Esophagus mucosa (tissue), 1 donor: ENCODE measurements at regions not wholly inside any gene's neighbourhood (a gene's known extent, or its start where the extent isn't known, plus 50 kb on each side); places are given as distances from the start of the nearest gene placed in this dataset.
A peak's percentile ranks its signal among the peaks of the same experiment; 100 is the strongest.
"Not testable (repeated sequence)": the region's sequence is repeated elsewhere in the genome, so short reads cannot be mapped to it uniquely, and the experiment has no call there.

Source experiments
- ATAC-seq: fragments of 200-7000 bp; cut with Tn5 transposase; one replicate; pipeline ENCODE4 v1.9.1; 2020
- donor health status: DM: yes; HTN: yes; CAD: no.

GRCh38 chr4:184907810-184908209 is 82.0 kb upstream of the ACSL1 start:
- ATAC-seq: peak; percentile 64

- ATAC-seq: peak; percentile 82
These were observed 85.5 kb upstream of the ACSL1 start for GRCh38 chr4:184911310-184911709.

GRCh38 chr4:184913356-184914143 is 87.8 kb upstream of the ACSL1 start:
- peak; percentile 28 for ATAC-seq

GRCh38 chr4:184918799-184919198 is 93.0 kb upstream of the ACSL1 start:
- not testable (repeated sequence) for ATAC-seq

GRCh38 chr4:184921456-184921855 is 95.7 kb upstream of the ACSL1 start:
- ATAC-seq: no peak

- ATAC-seq: no peak
These were observed 96.0 kb upstream of the HELT start for GRCh38 chr4:184922301-184922700.

GRCh38 chr4:184924516-184924915 is 93.8 kb upstream of the HELT start:
- no peak for ATAC-seq

GRCh38 chr4:184929476-184929875 is 88.8 kb upstream of the HELT start:
- ATAC-seq: no peak

GRCh38 chr4:184930026-184930425 is 88.3 kb upstream of the HELT start:
- ATAC-seq: no peak

- no peak for ATAC-seq
These were observed 85.9 kb upstream of the HELT start for GRCh38 chr4:184932343-184932742.

GRCh38 chr4:184933311-184933710 is 85.0 kb upstream of the HELT start:
- ATAC-seq: no peak

- ATAC-seq: no peak
These were observed 84.1 kb upstream of the HELT start for GRCh38 chr4:184934184-184934583.

GRCh38 chr4:184934961-184935360 is 83.3 kb upstream of the HELT start:
- ATAC-seq: no peak

GRCh38 chr4:184936071-184936470 is 82.2 kb upstream of the HELT start:
- ATAC-seq: no peak

GRCh38 chr4:184937030-184937710 is 81.1 kb upstream of the HELT start:
- no peak for ATAC-seq

- ATAC-seq: no peak
These were observed 80.5 kb upstream of the HELT start for GRCh38 chr4:184937745-184938144.

GRCh38 chr4:184938871-184939270 is 79.4 kb upstream of the HELT start:
- ATAC-seq: no peak

- ATAC-seq: peak; percentile 47
These were observed 78.3 kb upstream of the HELT start for GRCh38 chr4:184939978-184940377.

- ATAC-seq: no peak
These were observed 77.8 kb upstream of the HELT start for GRCh38 chr4:184940500-184940899.

- ATAC-seq: no peak
These were observed 76.4 kb upstream of the HELT start for GRCh38 chr4:184941671-184942418.

- peak; percentile 44 for ATAC-seq
These were observed 75.6 kb upstream of the HELT start for GRCh38 chr4:184942444-184943425.

GRCh38 chr4:184949020-184949419 is 69.3 kb upstream of the HELT start:
- ATAC-seq: no peak
